ENCODE measurements at regions not wholly inside any gene's neighbourhood (a gene's known extent, or its start where the extent isn't known, plus 50 kb on each side); places are given as distances from the start of the nearest gene placed in this dataset.

DNA sequence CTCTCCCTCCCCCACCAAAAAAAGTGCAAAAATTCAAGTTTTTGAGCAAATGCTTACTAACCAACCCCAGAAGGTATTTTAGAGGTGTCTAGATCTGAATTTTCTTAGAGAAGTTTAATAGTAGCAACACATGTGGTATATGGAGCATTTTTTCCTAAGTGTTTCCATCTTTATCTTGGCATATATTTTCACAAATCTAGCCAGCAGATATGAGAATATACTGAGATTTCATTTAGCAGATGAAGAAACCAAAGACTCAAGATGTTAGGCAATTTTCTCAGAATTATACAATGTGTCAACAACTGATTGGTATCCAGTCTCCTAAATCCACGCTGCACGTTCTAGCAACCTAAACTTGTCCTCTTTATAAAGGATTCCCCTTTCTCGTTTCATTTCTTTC, 245.5 kb upstream of the CXXC4 start:
- TF ChIP-seq, protein P1, sequence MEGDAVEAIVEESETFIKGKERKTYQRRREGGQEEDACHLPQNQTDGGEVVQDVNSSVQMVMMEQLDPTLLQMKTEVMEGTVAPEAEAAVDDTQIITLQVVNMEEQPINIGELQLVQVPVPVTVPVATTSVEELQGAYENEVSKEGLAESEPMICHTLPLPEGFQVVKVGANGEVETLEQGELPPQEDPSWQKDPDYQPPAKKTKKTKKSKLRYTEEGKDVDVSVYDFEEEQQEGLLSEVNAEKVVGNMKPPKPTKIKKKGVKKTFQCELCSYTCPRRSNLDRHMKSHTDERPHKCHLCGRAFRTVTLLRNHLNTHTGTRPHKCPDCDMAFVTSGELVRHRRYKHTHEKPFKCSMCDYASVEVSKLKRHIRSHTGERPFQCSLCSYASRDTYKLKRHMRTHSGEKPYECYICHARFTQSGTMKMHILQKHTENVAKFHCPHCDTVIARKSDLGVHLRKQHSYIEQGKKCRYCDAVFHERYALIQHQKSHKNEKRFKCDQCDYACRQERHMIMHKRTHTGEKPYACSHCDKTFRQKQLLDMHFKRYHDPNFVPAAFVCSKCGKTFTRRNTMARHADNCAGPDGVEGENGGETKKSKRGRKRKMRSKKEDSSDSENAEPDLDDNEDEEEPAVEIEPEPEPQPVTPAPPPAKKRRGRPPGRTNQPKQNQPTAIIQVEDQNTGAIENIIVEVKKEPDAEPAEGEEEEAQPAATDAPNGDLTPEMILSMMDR (conservative IDR thresholded peaks at IDR 0.05; ENCODE audit: low read depth, low read length), result no peak
- H3K4me3 ChIP-seq (ENCODE audit: low read depth, low read length), result no peak overlapping the region
- DNase-seq (ENCODE audit: low read depth), result no peak

DNA sequence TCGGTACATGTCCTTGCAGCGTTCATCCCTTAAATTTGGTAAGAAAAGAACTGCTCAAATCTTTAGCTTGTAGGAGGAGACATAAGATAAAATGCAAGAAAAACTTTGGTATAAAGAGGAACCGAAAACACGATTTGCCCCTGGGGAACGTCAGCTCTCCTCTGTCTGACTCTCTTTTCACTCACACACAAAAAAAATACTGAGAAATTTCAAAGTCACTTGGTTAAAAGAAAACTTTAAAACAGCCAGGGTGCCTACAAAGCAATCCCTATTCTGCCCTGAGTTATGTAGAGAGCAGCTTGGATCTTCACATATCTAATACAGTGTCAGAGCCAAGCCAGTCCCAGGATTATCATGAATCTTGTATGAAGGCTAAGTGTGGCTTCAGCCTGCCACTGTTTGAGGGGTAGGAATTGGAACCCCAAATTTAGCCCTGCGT, 248.5 kb upstream of the CXXC4 start:
- TF ChIP-seq, protein P1 (conservative IDR thresholded peaks at IDR 0.05; ENCODE audit: low read depth, low read length), result no peak
- H3K4me3 ChIP-seq (ENCODE audit: low read depth, low read length), result no peak overlapping the region

DNA sequence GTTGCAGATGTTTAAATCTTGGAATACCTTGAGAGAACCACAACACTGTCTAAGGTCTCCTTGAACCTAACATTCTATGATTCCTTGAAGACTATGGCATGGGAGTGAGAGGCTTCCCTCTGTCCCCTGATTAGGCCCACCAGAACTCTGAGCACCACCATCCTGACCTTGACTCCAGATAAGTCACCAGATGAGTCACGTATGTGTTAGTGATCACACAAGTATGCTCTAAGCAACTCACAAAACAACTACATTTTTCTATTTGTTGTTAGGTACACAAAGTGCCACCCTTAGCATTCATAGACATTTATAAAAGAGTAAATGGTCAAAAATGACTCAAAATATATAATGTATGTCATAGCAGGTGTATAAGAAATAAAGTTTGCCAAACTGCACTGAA, 252.9 kb upstream of the CXXC4 start:
- no peak overlapping the region for H3K4me3 ChIP-seq (ENCODE audit: low read depth, low read length)
- no peak for DNase-seq (ENCODE audit: low read depth)
- TF ChIP-seq, protein P1 (conservative IDR thresholded peaks at IDR 0.05; ENCODE audit: low read depth, low read length), result no peak

More for the DNA sequence above, 248.5 kb upstream of the CXXC4 start:
- DNase-seq (ENCODE audit: low read depth), result no peak

DNA sequence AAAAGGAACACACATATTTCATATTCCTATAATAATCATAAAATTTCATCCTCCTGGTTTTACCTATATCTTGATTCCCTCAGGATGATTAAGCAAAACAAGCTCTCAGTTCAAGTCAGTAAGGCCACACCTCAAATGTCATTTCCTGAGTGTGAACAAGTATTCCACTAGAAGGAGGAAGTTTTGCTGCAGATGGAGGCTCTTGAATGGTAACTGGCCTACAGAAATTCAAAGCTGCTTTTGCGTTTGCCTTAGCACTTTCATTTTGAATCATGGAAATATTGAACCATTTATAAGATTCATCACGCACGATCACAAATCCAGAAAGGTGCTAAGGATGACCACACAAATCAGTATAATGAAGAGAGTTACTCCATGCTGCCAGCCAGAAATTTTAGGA, 254.4 kb upstream of the CXXC4 start:
- H3K4me3 ChIP-seq (ENCODE audit: low read depth, low read length), result no peak overlapping the region
- TF ChIP-seq, protein P1 (conservative IDR thresholded peaks at IDR 0.05; ENCODE audit: low read depth, low read length), result no peak
- DNase-seq (ENCODE audit: low read depth), result no peak

DNA sequence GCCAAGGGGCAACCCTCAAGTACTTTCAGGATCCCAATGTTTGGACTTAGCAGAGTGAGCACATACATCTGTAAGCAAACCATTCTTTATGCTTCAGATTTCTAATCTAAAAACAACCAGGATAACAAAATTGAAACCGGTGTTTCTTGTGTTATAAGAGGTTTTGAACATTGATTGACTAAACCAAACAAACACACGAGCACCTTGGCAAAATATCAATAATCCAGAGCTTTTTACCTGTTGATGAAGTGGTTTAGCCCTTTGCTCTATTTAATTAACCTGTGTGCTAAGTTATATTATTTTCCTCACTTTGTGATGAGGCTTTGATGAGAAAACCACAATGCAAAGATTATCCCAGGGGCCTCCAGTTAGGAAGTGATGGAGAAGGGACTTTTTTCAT, 255.3 kb upstream of the CXXC4 start:
- DNase-seq (ENCODE audit: low read depth), result no peak
- TF ChIP-seq, protein P1 (conservative IDR thresholded peaks at IDR 0.05; ENCODE audit: low read depth, low read length), result no peak
- no peak overlapping the region for H3K4me3 ChIP-seq (ENCODE audit: low read depth, low read length)

DNA sequence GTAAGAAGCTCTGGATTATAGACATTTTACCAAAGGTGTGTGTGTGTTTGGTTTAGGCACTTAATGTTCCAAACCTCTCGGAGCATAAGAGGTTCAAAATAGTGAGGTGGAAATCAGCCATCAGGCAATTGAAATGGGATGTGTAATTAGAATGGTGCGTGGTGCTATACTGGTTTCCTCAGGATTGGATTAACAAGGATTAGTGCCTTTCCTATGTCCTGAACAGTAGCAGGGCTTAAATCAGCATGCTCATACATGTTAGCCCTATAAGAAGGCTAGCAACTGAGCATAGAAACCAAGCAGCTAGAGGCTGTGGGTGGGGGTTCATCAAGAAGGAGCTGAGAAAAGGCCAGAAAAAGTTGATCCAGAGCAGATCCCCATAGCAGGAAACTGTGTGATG, 256.8 kb upstream of the CXXC4 start:
- H3K4me3 ChIP-seq (ENCODE audit: low read depth, low read length), result no peak overlapping the region
- TF ChIP-seq, protein P1 (conservative IDR thresholded peaks at IDR 0.05; ENCODE audit: low read depth, low read length), result no peak
- no peak for DNase-seq (ENCODE audit: low read depth)

DNA sequence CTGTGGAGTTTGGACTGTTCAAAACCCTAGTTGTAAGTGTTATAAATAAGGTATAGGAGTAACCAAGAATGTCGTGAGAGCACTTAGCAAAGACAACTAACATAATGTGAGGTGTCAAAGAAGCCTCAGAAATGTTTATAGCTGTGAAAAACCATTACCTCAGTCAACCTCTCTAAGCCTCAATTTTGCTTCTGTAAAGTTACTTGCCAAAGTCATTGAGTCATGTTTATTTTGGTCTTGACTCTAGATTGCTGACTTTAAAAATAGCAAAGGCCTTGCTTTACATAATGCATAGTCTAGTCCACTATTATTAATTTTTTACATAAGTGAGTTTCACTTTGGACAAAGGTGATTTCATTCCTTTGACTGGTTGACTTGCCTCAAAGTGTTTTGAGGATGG, 257.6 kb upstream of the CXXC4 start:
- no peak for DNase-seq (ENCODE audit: low read depth)
- TF ChIP-seq, protein P1 (conservative IDR thresholded peaks at IDR 0.05; ENCODE audit: low read depth, low read length), result no peak
- no peak overlapping the region for H3K4me3 ChIP-seq (ENCODE audit: low read depth, low read length)
